Breast epithelium (tissue), 4 donors: ENCODE measurements at regions not wholly inside any gene's neighbourhood (a gene's known extent, or its start where the extent isn't known, plus 50 kb on each side); places are given as distances from the start of the nearest gene placed in this dataset.

ENCODE experiments used
- DNase-seq, 2 donors: peaks; one replicate each; pipeline ENCODE4 v3.0.0-alpha.2; 2019; ENCODE audit warnings: low spot score in 2 of 2
- H3K27ac ChIP-seq, 2 donors: fragments of 200-600 bp; sonication (generic) in 1 of 2; one replicate each; pipeline ENCODE4 v1.5.1; 2016 to 2019; ENCODE audit warnings: mild to moderate bottlenecking in 1 of 2
- H3K27me3 ChIP-seq, 2 donors: fragments of 200-600 bp; sonication (generic) in 1 of 2; one replicate each; pipeline versions ENCODE4 v1.5.1 to v1.6.0; 2017 to 2019; ENCODE audit warnings: control low read depth in 1 of 2, mild to moderate bottlenecking in 1 of 2
- H3K36me3 ChIP-seq: fragments of 200-600 bp; one replicate; pipeline ENCODE4 v1.5.1; 2019
- H3K4me1 ChIP-seq, 2 donors: fragments of 200-600 bp; sonication (generic); one replicate each; pipeline ENCODE4 v1.5.1; 2016 to 2019; ENCODE audit warnings: control low read depth in 1 of 2
- H3K4me3 ChIP-seq, 3 donors: fragments of 200-600 bp; sonication (generic); 1 replicate in 2 of 3; 2 replicates in 1 of 3; pipeline ENCODE4 v1.5.1; 2016 to 2019; ENCODE audit warnings: mild to moderate bottlenecking in 3 of 3, moderate library complexity in 2 of 3
- H3K9me3 ChIP-seq, 2 donors: fragments of 200-600 bp; sonication (generic) in 1 of 2; one replicate each; pipeline ENCODE4 v1.5.1; 2016 to 2019; ENCODE audit warnings: control low read depth in 1 of 2
- POLR2A ChIP-seq: fragments of 450-650 bp; IDR thresholded peaks from one replicate; pipeline ENCODE4 v1.6.1; 2016; ENCODE audit warnings: antibody characterized with exemption, mild to moderate bottlenecking, moderate library complexity
- POLR2AphosphoS5 ChIP-seq, 3 donors: sonication (generic); formaldehyde crosslinking; IDR thresholded peaks; one replicate each; pipeline ENCODE4 v1.6.1; 2017; ENCODE audit warnings: antibody characterized with exemption in 3 of 3
- intact Hi-C: fragments of 100-400 bp; cut with DNase I; formaldehyde crosslinking; loops from one replicate; pipeline ENCODE4 v1.15.1; 2023; ENCODE audit warnings: low total_unique reads
- TF ChIP-seq, protein P1 (sequence below), 3 donors: fragments of 450-650 bp; IDR thresholded peaks; one replicate each; pipeline ENCODE4 v1.5.1; 2016 to 2017; ENCODE audit warnings: antibody characterized with exemption in 3 of 3, mild to moderate bottlenecking in 3 of 3, moderate library complexity in 3 of 3

DNA sequence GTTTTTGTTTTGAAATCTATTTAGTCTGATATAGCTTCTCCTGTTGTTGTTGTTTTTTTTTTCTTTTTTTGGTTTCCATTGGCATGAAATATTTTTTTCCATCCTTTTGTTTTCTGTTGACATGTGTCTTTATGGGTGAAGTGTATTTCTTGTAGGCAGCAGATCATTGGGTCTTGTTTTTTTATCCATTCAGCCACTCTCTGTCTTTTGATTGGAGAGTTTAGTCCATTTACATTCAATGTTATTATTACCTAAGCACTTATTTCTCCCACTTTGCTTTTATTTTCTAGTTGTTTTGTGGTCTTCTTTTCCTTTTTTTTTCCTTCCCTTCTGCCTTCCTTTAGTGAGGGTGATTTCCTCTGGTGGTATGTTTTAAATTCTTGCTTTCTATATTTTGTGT, 193.6 kb upstream of the TMEM260 start:
- intact Hi-C loops: no loop called here
- Histone ChIP-seq H3K36me3 (no peaks in the 10 kb centered on the region), H3K9me3 (peaks cover 0 to 15% of the 10 kb centered on the region in 2 donors), H3K4me3 (no peak overlapping the region), H3K4me1 (no peaks in the 10 kb centered on the region), H3K27me3 (no peaks in the 10 kb centered on the region), H3K27ac (no peak overlapping the region)
- DNase-seq: no peak
- TF ChIP-seq POLR2AphosphoS5 (IDR thresholded peaks at IDR 0.05) (no peak), POLR2A (no peak)
- TF ChIP-seq, protein P1, sequence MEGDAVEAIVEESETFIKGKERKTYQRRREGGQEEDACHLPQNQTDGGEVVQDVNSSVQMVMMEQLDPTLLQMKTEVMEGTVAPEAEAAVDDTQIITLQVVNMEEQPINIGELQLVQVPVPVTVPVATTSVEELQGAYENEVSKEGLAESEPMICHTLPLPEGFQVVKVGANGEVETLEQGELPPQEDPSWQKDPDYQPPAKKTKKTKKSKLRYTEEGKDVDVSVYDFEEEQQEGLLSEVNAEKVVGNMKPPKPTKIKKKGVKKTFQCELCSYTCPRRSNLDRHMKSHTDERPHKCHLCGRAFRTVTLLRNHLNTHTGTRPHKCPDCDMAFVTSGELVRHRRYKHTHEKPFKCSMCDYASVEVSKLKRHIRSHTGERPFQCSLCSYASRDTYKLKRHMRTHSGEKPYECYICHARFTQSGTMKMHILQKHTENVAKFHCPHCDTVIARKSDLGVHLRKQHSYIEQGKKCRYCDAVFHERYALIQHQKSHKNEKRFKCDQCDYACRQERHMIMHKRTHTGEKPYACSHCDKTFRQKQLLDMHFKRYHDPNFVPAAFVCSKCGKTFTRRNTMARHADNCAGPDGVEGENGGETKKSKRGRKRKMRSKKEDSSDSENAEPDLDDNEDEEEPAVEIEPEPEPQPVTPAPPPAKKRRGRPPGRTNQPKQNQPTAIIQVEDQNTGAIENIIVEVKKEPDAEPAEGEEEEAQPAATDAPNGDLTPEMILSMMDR (IDR thresholded peaks at IDR 0.05): no peak

DNA sequence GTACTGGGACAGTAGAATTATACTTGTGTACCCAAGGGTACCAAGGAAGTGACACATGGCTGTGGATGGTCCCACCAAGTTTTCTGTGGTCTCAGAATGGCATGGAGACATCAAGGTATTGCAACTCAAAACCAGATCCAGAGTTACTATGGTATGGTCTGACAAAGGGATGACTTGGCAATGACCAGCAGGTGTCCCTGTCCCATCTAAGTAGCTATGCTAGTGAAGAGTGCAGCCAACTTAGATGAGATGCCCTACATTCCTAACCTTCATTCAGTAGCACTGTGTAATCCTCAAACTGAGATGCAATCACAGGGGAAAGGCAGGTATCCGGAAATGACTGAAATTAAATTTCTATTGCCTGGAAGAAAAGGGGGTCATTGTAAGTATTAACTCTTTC, 188.7 kb upstream of the TMEM260 start:
- Histone ChIP-seq H3K9me3 (peaks cover 0 to 4% of the 10 kb centered on the region in 2 donors), H3K4me3 (no peak overlapping the region), H3K27me3 (no peaks in the 10 kb centered on the region), H3K4me1 (no peaks in the 10 kb centered on the region), H3K36me3 (no peaks in the 10 kb centered on the region), H3K27ac (no peak overlapping the region)
- intact Hi-C loops: no loop called here
- no peak for TF ChIP-seq POLR2AphosphoS5 (IDR thresholded peaks at IDR 0.05)
- TF ChIP-seq, protein P1 (IDR thresholded peaks at IDR 0.05): no peak
- no peak for TF ChIP-seq POLR2A
- DNase-seq: no peak

DNA sequence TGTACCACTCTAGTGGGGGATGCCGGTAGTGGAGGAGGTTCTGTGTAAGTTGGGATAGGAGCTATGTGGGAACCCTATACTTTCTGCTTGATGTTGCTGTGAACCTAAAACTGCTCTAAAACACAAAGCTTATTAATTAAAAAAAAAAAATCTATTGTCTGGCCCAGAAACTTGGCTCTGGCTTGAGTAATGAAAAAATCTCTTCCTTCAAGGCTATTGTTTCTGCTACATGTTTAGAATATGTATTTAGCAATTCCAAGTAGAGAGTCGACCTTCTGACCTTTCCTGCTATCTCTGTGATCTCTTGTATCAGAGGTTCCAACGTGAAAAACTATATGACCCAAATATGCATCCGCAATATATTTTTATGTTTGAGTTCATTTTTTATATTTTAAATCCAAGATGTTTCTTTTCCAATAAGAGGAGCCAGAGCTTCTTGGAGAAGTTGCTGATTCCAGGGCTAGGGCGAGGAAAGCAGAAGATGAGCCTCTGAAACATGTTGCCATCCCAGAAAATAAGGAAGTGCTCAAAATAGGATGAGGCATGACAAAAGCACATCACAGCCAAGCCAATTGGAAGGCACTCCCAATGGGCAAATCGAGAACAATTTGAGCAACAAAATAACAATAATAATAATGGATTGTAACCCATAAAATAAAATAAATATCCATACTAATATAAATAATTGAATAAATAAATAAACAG, 184.6 kb upstream of the TMEM260 start:
- H3K9me3 ChIP-seq: no peaks in the 10 kb centered on the region
- H3K4me3 ChIP-seq: no peak overlapping the region
- TF ChIP-seq, protein P1 (IDR thresholded peaks at IDR 0.05): no peak
- TF ChIP-seq POLR2AphosphoS5 (IDR thresholded peaks at IDR 0.05) (no peak), POLR2A (no peak)
- no peaks in the 10 kb centered on the region for H3K36me3 ChIP-seq
- intact Hi-C loops: no loop called here
- H3K27ac ChIP-seq: no peak overlapping the region
- DNase-seq: no peak
- H3K4me1 ChIP-seq: no peaks in the 10 kb centered on the region
- H3K27me3 ChIP-seq: no peaks in the 10 kb centered on the region

DNA sequence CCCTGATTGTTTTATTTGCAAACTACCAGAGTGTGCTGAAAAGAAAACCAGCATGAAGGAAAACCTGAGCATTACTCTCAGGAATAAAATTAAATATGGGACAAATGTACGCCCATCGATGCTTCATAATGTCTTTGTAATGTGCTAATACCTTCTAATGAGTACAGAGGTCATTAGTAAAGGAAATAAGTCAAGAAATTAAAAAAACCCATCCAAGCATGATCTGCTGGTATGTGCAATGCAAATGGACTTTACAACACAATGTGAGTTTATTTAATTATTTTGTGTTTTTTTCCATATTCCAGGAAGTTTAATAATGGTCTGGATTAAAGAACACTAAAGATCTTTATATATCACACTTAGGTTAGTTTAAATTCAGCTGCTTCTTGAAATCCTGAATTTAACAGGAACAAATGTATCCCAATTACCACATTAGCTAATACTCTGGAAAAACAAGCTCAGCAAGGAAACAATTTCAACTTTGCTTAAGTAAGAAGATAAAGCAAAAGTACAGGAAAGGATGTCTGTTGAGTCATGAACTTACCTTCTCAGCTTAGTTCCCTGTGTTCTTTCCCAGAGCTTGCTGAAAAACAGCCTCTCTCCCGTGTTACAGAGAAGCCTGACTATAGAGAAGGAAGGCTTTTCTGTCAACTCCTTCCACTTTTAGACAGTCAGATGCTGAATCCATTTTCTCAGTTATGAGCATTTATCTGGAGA, 179.3 kb upstream of the TMEM260 start:
- no peaks in the 10 kb centered on the region for H3K36me3 ChIP-seq
- no peak for DNase-seq
- intact Hi-C loops: no loop called here
- H3K4me1 ChIP-seq: no peaks in the 10 kb centered on the region
- H3K27me3 ChIP-seq: no peaks in the 10 kb centered on the region
- H3K9me3 ChIP-seq: no peaks in the 10 kb centered on the region
- no peak overlapping the region for H3K4me3 ChIP-seq
- no peak overlapping the region for H3K27ac ChIP-seq
- TF ChIP-seq, protein P1 (IDR thresholded peaks at IDR 0.05): no peak
- TF ChIP-seq POLR2AphosphoS5 (IDR thresholded peaks at IDR 0.05) (no peak), POLR2A (no peak)
